Fibroblast of the conjunctiva (primary cell): ENCODE measurements at regions not wholly inside any gene's neighbourhood (a gene's known extent, or its start where the extent isn't known, plus 50 kb on each side); places are given as distances from the start of the nearest gene placed in this dataset.
"Not testable (repeated sequence)": the region's sequence is repeated elsewhere in the genome, so short reads cannot be mapped to it uniquely, and the experiment has no call there.

Source experiments
- DNase-seq: peaks from one replicate; pipeline ENCODE4 v3.0.0-alpha.2; 2010; ENCODE audit warnings: low read depth

DNA sequence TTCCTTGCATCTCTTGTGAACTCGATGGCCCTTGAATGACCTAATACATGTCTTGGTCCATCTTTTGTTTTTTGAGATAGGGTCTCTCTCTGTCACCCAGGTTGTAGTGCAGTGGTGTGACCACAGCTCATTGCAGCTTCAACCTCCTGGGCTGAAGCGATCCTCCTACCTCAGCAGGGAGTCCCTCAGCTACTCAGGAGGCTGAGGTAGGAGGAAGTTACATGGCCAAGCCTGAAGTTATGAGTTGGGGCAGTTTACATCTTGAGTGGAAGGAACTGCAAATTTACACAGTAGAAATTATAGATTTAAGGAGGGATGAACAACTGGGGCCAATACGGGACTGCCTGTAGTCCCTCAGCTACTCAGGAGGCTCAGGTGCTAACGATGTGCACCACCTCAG is 97.2 kb upstream of the METTL14 start:
- no peak for DNase-seq

DNA sequence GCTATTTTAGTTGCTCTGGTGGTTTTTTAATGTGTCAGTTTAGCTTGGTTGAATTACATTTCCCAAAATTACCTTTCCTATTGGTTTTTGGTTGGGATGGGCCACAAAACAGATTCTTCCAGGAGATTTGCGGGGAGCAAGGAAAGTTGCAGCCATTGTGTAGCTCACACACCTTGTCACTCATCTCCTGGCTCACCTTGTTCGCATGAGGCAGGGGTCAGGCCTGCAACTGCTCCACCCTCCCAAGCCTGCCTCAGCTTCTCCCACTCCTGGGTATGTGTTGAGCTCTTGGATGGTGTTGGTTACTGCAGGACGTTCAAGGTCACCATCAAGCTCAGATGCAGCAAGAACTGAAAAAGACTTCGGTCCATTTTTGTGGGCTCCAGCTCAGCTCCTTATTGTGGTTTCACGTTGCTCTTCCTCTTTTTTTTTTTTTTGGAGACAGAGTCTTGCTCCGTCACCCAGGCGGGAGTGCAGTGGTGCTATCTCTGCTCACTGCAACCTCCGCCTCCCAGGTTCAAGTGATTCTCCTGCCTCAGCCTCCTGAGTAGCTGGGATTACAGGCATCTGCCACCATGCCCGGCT is 95.6 kb upstream of the METTL14 start:
- DNase-seq = no peak

DNA sequence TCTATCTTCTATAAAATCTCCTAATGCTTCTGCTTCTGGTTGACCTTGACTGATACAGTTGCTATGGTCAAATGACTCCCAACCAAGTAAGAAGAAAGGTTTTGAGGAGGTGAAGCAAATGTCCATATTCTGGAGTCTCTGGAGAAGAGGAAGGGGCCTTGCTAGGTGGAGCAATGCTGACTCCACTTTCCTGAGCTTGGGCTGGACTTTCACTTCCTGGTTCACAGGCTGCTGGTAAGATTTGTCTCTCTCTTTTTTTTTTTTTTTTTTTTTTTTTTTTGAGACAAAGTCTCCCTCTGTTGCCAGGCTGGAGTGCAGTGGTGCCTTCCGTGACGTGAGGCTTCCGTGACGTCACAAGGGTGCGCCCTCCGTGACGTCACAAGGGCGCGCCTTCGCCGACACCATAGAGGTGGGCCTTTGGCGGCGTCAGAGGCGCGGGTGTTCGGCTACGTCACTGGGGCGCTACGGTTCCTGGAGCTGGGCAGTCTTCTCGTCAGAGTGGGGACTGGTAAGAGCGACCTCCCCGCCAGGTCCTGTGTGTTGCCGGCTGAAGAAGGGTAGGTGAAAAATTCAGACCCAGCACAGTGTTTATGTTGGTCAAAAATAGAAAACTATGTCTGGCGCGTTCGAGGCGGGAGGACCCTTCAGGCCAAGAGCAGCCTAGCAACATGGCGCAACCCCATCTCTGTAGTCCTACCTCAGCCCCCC is 93.7 kb upstream of the METTL14 start:
- peak; percentile 92 for DNase-seq

DNA sequence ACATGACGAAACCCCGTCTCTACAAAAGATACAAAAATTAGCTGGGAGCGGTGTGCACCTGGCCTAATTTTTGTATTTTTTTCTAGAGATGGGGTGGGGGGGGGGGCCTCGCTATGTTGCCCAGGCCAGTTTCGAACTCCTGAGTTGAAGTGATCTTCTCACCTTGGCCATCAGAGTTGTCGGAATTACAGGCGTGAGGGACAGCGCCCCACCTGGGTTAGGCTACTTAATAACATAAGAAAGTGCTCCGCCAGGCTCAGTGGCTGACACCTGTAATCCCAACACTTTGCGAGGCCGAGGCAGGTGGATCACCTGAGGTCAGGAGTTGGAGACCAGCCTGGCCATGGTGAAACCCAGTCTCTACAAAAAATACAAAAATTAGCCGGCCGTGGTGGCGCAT is 92.9 kb upstream of the METTL14 start:
- DNase-seq = not testable (repeated sequence)

DNA sequence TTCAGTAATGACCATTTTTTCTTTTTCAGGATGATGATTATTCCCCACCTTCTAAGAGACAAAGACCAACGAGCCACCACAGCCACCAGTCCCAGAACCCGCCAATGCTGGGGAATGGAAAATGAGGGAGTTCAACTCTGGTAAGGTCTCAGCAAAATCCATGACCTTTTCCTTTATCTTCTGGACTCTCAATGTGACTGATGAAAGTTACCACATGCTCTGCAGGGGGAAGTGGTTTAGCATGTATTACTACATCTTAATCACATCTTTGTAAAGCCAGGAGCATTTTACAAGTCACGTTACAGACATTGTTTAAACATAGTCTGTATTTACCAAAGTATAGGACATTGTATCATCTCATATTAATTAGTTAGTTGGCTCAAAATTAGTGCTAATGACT is 89.3 kb upstream of the METTL14 start:
- DNase-seq = not testable (repeated sequence)

DNA sequence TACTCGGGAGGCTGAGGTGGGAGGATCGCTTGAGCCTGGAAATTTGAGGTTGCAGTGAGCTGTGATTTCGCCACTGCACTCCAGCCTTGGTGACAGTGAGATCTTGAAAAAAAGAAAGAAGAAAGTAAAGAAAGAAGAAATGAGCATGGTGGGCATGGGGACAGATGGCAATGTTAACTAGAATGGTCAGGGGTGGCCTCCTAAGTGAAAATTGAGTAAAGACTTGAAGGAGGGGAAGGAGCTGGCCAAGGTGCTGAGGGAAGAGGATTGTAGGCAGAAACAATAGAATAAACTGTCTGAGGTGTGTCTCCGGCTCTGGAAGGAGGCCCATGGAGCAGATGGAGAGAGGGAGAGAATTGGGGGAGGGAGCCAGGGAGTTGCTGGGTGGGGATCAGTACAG is 60.1 kb upstream of the METTL14 start:
- DNase-seq = not testable (repeated sequence)

DNA sequence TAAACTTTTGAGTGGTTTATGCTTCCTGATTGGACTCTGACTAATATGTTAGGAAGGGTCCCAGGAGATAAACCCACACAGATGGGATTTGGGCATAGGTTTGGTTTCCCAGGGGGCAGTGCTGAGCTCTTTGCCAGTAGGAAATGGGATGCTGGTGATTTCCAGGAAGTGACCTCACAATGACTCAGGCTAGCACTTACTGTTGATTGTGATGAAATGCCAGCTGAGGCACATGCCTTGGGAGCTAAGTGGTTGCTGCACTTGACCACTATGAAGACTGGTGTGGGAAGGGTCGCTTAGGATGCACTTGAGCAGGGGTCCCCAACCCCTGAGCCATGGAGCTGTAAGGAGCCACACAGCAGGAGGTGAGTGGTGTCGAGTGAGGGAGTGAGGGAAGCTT is 55.5 kb upstream of the METTL14 start:
- DNase-seq = peak; percentile 26

DNA sequence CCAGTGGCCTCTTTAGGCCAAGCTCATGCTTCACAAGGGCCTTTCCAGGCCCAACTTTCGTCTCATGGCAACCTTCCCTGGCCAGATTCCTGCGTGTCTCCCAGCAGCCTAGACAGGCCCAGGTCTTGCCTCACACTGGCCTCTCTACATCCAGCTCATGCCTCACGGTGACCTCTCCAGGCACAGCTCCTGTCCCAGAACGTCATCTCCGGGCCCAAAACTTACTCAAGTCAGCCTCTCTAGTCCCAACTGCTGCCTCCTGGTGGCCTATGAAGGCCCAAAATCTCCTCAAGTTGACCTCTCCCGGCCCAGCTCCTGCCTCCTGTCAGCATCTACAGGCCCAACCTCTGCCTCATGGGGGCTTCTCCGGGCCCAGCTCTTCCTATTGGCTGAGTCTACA is 54.3 kb upstream of the METTL14 start:
- DNase-seq = not testable (repeated sequence)

DNA sequence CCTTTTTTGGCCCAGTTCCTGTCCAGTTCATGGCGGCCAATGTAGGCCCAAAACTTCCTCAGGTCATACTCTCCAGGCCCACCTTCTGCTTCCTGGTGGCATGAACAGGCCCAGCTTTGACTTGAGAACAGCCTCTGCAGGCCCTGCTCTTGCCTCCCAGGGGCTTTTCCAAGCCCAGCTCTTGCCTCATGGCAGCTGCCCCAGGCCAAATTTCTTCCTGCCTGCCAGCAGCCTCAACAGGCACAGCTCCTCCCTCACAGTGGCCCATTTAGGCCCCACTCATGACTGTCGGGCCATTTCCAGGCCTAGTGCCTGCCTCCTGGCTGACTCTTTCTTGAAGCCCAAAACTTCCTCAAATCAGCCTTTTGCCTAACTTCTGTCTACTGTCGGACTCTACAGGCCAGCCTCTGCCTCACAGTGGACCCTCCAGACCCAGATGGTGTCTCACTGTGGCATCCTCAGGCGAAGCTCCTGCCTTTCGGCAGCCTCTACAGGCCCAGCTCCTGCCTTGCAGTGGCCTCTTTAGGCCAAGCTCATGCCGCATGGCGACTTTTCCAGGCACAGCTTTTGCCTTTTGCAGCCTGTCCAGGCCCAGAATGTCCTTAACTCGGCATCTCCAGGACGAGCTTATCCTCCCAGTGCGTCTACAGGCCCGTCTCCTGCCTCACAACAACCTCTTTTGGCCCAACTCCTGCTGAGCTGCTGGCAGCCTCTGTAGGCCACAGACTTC is 53.7 kb upstream of the METTL14 start:
- DNase-seq = not testable (repeated sequence)

DNA sequence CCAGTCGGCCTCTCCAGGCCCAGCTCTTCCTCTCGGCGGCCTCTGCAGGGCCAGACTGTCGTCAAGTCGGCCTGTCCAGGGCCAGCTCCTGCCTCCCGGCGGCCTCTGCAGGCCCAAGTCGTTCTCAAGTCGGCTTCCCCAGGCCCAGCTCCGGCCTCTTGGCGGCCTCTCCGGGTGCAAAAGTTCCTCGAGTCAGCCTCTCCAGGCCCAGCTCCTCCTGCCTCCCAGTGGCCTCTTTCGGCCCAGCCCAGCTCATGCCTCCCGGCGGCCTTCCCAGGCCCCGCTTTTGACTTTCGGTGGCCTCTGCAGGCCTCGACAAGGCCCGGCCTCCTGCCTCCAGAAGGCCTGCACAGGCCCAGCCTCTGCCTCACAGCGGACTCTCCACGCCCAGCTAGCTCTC is 51.7 kb upstream of the METTL14 start:
- not testable (repeated sequence) for DNase-seq

DNA sequence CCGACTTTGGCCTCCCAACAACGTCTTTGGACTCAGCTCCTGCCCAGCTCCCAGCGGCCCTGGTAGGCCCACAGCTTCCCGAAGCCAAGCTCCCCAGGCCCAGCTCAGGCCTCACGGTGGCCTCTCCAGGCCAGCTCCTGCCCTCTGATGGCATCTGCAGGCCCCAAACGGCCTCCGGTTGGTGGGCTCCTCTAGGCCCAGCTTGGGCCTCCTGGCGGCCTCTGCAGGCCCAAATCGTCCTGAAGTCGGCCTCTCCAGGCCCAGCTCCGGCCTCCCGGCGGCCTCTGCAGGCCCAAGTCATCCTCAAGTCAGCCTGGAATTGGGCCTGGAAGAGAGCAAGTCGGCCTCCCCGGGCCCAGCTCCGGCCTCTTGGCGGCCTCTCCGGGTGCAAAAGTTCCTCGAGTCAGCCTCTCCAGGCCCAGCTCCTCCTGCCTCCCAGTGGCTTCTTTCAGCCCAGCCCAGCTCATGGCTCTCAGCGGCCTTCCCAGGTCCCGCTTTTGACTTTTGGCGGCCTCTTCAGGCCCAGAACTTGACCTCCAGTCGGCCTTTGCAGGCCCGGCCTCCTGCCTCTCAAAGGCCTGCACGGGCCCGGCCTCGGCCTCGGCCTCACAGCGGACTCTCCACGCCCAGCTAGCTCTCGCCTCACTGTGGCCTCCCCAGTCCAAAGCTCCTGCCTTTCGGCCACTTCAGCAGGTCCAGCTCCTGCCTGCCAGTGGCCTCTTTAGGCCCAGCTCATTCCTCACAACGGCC is 50.9 kb upstream of the METTL14 start:
- DNase-seq = not testable (repeated sequence)
